RPMI8226 (cell line): ENCODE measurements at regions not wholly inside any gene's neighbourhood (a gene's known extent, or its start where the extent isn't known, plus 50 kb on each side); places are given as distances from the start of the nearest gene placed in this dataset.
"Not testable (repeated sequence)": the region's sequence is repeated elsewhere in the genome, so short reads cannot be mapped to it uniquely, and the experiment has no call there.

Experiments used
- DNase-seq: peaks from one replicate; pipeline ENCODE4 v3.0.0-alpha.2; 2015

DNA sequence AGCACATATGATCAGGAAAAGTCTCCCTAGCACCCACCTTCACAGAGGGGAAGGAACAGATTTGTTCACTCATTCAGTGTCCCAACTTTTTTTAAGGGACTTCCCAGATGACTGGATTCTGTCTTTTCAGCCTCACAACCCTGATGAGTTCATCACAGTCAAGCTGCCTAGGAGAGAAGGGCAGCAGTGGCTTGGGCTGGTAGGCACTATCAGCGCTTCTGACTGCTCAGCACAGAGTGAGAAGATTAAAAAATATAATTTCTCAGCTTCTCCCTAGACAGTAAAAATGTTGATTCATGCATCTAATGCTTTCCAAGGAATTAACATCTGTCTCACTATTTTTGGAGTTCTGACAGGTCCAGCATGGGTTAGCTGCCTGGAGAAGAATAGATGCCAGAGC, 328.2 kb downstream of the DTHD1 start:
- DNase-seq = no peak

DNA sequence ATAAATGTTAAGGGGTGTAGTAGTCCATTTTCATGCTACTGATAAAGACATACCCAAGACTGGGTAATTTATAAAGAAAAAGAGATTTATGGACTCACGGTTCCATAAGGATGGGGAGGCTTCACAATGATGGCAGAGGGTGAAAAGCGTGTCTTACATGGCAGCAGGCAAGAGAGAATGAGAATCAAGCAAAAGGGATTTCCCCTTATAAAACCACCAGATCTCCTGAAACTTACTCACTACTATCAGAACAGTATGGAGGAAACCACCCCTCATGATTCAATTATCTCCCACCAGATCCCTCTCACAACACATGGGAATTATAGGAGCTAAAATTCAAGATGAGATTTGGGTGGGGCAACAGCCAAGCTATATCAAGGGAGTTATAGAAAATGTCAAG, 329.2 kb downstream of the DTHD1 start:
- DNase-seq = no peak

DNA sequence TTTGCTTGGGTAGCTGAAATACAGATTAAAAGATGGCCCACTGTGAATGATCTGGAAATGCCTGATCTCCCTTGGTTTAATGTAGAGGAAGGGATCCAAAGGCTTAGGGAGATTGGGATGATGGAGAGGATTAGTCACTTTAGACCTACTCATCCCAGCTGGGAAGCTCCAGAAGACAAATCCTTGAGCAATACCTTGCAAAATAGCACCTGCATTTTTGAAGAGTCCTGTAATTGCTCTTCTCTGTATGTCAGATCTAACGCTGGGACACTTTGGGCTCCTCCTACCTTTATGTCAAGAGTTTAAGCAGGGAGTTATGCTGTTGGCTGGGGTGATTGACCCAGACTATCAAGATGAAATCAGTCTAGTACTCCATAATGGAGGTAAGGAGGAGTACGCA, 331.7 kb downstream of the DTHD1 start:
- DNase-seq = not testable (repeated sequence)

DNA sequence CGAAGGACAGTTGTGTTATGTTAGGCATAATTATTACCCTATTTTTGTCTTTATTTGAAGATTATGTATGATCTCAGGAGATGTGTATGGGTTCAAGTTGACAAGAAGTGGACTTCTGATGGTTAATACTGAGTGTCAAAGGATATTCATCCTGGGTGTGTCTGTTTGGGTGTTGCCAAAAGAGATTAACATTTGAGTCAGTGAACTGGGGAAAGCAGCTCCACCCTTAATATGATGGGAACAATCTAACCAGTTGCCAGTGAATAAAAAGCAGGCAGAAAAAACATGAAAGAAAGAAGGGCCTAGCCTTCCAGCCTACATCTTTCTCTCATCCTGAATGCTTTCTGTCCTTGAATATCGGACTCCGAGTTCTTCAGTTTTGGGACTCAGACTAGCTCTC, 332.6 kb downstream of the DTHD1 start:
- no peak for DNase-seq

DNA sequence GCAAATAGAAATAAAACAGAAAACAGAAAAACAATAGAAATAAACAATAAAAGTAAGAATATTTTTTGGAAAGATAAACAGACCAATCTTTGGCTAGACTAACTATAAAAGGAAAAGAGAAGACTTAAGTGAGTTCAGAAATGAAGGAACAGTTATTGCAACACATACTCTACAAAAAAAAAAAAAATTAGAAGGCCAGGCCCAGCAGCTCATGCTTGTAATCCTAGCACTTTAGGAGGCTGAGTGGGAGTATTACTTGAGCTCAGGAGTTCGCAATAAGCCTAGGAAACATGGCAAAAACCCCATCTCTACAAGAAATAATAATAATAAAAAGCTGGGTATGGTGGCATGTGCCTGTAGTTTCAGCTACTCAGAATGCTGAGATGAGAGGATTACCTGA, 336.7 kb downstream of the DTHD1 start:
- no peak for DNase-seq

DNA sequence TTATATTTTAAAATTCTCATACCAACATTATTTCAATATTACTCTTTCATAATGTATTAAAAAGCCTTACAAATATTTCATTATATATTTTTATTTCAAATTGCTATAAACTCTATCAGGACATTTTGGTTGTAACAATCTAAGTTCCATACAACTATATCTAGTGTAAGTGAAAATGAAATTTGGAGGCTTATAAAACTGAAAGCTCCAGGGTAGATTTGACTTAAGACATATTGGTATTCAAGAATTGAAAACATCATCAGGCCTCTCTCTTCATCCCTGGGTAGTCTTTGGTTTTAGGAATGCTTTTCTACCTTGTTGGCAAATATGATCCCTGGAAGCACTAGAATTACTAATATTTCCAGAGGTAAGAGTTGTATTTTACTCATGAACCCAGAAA, 342.6 kb downstream of the DTHD1 start:
- no peak for DNase-seq

DNA sequence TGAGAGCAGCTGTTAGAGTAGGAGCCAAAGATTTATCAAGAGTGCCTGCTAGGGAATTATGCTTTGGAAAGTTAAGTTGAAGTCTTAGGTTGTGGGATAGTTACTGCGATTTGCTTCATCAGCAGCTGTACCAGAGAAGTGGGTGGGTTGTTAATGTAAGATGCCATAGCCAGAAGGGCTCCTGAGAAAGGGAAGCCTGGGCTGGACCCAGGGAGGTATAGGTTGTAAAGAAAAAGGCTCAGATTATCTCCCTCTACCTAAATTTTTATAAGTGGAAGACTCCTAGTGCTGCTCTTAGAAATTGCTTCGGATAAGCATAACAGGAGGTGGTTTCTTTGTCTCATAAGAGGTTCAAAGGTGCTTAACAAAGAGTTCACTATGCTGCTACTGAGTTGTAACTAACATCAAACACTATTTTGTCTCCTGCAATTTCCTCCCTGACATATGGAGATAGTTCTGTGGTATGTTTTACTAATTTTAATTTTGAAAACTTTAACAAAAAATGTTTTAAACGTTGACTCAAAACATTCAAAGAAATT, 356.9 kb downstream of the DTHD1 start:
- no peak for DNase-seq

DNA sequence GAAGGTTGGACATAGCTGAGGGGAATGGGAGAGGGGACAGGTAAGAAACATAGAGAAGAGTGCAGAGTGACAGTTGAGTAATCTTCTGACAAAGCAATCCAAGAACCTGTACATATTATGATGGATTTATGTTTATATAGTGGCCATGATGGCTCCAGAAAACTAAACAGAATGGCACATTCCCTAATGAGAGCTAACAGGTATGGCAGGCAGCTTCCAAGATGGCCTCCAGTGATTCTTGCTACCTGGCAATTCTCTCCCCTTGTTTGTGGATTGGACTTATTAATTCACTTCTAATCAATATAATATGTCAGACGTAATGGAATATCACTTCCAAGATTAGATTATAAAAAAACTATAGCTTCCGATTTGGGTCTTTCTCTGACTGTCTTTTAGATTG, 359.5 kb downstream of the DTHD1 start:
- DNase-seq = no peak

DNA sequence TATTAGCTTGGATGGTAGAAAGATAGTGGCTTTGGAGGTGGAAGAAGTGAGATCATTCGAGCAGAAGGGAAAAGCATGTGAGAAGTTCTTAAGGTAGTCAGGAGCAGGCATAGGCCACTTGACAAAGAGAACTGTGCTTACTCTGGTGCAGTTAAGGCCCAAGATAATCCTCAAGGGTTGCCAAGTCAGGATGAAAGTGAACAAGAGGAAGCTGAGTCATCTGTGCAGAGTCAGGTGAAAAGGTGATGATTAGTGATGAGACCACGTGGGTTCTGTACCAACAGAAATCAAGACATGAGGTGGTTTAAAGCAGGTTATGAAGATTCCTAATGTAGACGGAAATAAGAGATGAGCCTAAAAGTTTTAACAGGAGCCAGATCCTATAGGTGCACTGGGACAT, 369.8 kb downstream of the DTHD1 start:
- DNase-seq = peak; percentile 5

DNA sequence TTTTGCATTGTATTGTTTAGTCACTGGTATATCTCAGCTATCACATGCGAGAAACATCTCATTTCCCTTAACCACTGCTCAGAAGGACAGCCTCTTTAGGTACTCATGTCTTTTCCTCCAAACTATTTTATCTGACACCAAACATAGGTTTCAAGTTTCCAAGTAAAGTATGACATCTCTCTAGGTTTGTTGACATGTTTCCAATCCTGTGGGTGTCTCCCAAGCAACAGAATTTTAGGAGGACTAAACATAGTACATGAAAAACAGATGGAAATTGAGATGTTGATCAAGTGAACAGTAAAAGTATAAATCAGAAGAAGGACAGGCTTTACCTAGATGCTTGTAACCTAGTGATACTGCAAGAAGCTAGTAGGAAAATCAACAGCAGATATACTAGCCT, 371.4 kb downstream of the DTHD1 start:
- DNase-seq = no peak

DNA sequence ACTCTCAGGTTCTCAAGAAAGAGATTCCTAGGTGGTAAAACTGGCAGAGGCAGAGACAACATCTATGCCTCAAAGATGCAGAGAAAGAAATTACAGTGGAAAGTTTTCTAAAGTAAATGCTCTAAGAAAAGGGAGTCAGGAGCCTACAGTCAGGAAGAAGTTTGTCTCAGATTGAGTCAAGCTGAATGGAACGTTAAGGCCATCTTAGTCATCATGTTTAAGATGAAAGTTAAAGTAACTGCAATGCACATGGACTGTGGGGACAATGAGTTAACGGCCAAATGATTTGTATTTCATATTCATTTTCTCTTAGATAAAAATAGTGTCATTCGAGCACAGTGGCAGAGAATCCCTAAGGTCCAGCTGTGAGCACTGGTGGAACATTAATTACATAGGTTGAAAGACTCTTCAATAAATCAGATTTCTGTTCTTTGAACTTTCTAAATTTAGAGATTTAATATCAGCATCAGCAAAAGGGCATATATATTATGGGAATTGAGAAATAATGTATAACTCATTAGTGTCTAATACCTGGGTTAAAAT, 384.6 kb downstream of the DTHD1 start:
- no peak for DNase-seq

DNA sequence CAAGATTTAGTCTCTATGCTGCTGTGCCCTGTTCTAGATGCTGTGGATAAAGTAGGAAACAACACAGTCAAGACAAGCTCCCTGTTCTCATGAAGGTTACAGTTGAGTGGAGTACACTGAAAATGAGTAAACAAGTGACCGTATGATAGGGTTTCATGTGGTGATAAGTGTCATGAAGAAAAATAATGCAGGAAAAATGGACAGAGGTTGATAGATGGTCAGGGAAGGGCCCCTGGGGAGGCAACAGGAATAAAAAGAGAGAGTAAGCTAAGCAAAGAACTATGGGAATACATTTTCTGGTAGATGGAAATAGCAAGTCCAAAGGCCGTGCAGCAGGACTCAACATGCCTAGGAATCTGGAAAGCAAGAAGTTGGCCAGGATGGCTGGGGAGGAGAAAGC, 394.0 kb downstream of the DTHD1 start:
- no peak for DNase-seq

DNA sequence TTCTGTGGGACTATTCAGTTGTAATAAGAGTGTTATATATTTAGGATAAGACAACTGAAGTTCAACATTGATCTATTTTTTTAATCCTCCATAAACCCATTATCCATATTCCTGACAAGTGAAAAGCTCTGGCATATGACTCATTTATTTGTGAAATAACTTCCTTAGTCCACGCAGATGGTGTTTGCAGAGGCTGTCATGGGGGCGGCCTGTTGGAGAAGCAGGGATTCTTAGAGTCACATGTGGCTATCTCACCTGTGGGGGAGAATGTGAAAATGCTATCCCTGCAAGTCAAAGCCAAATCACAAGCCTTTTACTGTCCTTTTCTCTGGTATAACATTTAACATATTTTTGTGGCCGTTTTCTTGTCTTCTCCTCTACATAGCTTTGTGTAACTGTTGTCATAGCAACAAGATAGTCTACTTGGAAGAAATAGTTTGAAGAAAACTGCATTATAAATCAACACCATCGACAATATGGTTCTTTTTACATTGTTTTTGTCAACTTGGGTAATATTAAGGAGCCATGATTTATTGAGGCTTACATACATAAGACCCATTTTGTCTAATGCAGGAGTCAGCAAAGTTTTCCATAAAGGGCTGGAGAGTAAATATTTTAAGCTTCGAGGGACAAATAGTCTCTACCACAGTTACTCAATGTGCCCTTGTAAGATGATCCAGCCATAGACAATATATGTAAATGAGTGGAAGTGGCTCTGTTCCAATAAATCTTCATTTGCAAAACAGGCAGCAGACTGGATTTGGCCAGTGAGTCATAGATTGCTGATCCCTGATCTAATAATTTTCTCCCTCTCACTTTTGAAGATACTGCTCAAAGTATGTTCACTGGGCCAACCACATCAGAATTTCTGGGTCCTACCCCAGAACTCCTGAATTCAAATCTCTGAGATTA, 395.0 kb downstream of the DTHD1 start:
- DNase-seq = no peak

DNA sequence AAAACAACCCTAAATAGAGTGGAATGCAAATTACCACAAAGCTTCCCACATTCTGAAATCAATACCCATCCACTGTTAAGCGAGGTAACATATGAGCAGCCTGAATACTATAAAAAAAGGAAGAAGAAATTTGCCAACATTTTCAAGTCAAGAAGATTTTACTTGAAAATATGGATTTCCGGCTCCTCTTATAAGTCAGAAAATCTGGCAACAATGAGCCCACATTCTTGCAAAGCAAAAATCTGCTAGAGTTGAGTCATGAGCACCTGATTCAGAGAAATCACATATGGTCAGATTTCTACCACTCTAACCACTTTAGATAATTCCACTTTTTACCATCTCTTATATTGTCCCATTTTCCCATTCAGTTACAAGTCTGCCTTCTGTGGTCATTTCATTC, 395.7 kb downstream of the DTHD1 start:
- no peak for DNase-seq

DNA sequence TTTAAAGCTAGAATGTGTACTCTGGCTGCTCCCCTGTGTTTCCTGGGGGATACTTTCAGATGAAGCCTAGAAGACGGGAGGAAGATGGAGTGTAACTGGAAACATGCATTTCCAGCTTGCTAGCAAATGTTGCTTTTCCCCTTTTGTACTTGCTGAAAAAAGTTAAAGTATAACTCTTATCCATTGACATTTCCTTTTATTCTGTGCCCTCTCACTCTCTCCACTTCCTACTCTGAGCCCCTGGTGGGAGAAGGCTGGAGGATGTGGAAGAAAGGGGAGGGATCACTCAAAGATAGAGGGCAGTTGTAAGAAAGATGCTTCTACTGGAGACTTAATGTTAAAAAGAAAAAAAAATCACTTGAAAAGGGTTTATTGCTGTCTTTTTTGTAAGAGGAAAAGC, 396.5 kb downstream of the DTHD1 start:
- DNase-seq = no peak

DNA sequence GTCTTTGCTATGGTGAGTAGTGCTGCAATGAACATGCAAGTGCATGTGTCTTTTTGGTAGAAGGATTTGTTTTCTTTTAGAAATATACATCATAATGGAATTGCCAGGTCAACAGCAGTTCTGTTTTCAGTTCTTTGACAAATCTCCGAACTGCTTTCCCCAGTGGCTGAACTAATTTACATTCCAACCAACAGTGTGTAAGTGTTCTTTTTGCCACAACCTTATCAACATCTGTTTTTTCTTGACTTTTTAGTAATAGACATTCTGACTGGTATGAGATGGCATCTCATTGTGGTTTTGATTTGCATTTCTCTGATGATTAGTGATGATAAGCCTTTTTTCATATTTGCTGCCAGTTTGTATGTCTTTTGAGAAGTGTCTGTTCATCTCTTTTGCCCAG, 406.3 kb downstream of the DTHD1 start:
- DNase-seq = no peak

DNA sequence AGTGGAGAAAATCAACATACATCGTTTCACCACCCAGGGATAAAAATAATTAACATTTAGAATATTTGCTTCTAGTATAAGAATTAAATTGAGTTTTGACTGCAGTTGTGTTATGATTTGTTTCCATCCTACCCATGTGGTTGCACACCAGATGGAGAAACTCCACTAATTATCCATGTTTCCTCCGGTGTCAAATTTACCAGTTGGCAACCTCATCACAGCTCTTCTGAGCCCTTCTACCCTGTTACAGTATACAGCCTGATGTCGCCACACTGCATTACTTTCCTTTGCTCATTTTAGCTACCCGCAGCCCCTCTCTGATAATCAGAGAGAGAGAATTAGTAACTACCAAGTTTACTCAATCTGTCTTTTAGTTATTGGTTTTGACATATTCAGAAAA, 411.2 kb downstream of the DTHD1 start:
- DNase-seq = no peak

DNA sequence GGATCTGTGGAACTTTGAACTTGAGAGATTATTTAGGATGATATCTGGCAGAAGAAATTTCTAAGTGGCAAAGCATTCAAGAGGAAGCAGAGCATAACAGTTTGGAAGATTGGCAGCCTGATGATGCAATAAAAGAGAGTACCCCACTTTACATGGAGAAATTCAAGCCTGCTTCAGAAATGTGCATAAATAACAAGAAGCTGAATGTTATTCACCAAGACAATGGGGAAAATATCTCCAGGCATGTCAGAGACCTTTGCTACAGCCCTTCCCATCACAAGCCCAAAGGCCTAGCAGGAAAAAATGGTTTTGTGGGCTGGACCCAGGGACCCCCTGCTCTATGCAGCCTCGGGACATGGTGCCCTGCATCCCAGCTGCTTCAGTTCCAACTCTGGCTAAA, 420.8 kb downstream of the DTHD1 start:
- no peak for DNase-seq

DNA sequence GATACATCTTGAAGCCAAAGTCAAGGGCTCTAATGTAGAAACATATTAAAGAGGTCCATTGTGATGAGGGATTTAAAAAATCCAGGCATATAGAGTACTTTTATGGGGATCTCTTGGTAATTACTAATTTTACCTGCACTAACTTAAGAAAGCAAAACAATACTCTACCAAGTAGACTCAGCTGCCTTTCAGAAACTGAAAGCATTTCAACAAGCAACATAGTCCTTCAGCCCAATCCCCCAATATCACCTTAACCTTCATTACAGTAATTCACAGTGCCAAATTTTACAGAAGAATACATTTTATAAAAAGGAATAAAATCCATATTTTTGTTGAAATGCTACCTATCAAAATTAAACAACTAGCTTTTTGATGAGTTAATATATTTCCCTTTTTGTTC, 422.9 kb downstream of the DTHD1 start:
- DNase-seq = no peak

DNA sequence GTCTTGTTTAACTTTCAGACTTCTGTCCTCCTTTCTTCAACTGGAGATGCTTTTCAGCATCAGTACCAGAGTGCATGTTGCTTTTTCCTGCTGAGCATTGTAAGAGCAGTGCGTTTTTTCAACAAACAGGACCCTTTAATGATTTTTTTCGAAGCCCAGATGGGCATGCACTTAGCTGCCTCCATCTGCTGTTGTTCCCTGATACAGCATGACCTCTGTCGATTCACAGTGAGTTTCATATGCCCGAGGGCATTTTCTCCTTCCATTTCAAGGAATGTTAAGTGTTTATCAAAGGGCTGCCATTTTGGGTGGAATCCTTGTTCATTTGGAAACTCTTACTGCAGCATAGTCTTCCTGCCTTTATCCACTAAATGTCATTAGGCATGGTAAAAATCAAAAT, 428.6 kb downstream of the DTHD1 start:
- no peak for DNase-seq

DNA sequence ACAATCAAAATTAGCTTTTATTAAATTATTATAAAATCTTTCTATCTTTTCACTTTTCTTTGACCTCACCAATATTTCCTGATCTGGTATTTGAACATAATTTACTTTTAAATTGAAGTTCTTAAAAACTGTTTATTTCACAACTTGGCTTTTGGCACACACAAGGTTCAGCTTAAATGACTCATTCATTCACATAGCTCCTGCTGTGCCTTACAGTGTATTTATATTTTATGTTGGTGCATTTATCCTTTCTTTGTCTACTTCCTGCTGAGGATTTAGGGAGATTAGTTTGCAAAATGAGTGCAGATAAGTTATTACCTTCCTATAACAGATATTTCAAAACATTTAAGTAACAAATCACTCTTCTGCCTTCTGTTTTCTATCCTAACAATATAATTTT, 430.6 kb downstream of the DTHD1 start:
- no peak for DNase-seq

DNA sequence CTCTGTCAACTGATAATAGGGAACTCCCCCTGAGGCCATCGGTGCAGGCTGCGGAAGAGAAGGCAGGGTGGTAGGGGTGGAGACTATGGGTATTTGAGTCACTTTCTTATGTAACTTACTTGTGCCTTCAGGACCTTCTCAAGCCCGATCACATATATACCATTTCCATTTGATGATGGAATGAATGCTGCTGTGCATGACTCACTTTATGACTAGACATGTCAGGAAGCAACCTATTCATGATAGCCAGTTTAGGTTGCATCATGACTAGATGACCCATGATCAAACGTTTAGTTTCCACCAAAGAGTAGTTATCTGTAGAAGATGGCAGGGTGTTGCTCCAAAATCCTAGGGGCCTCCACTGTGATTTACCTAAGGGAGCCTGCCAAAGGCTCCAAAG, 435.5 kb downstream of the DTHD1 start:
- no peak for DNase-seq

DNA sequence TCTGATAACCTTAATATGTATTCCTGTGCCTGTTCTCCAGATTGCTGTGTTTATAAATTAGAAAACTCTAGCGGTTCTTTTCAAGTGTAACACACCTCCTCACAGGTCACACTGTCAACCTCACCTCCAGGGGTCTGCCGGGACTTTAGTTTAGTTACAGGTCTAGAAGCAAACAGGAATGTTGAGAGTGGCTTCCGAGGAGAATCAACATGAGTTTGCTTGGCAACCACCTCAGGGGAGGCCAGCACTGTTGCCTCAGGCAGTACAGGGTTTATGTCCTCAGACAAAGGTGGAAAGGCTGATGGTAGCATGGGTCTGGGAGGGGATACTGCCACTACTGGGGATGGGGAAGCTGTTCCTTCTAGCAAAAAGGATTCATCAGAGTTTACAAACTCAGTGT, 438.0 kb downstream of the DTHD1 start:
- DNase-seq = no peak

DNA sequence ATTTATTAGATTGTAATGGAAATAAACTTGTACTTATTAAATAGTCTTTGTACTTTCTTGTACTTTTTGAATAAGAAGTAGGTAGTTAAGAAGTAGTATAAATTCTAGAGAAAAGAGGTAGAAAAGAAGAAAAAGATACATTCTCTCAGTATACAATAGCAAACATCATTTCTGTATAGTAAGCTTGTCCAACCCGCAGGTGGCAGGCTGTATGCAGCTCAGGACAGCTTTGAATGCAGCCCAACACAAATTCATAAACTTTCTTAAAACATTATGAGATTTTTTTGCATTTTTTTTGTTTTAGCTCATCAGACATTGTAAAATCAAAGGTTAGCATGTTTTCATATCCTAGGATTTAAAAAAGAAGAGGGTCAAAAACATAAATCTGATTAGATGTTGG, 441.6 kb downstream of the DTHD1 start:
- no peak for DNase-seq

DNA sequence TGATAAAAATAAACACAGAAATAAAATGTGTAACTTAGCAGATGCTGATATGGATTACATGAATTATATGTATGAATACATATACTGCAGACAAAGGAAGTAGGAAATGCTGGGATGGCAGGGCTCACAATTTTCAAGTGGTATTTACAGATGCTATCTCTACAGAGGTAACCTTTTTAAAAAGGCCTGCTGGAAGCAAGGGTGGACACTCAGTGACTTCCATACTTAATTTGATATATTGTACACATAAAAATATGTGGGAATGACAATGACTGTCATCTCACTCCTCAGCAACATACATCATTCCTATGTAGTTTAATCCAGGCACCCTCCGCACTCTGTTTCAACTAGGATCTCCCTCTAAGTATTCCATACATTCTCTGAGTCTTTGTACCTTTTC, 452.9 kb downstream of the DTHD1 start:
- DNase-seq = no peak
